Ascending aorta (tissue), 2 donors: ENCODE measurements at regions not wholly inside any gene's neighbourhood (a gene's known extent, or its start where the extent isn't known, plus 50 kb on each side); places are given as distances from the start of the nearest gene placed in this dataset.
"Not testable (repeated sequence)": the region's sequence is repeated elsewhere in the genome, so short reads cannot be mapped to it uniquely, and the experiment has no call there.

Experiments
- DNase-seq, 2 donors: peaks; one replicate each; pipeline ENCODE4 v3.0.0-alpha.2; 2019; ENCODE audit warnings: low spot score in 2 of 2
- H3K27ac ChIP-seq, 2 donors: fragments of 200-600 bp; sonication (generic); one replicate each; pipeline ENCODE4 v1.5.1; 2016 to 2017; ENCODE audit warnings: mild to moderate bottlenecking in 1 of 2
- H3K27me3 ChIP-seq: fragments of 200-600 bp; sonication (generic); one replicate; pipeline ENCODE4 v1.5.1; 2017
- H3K36me3 ChIP-seq, 2 donors: fragments of 200-600 bp; sonication (generic); one replicate each; pipeline ENCODE4 v1.5.1; 2016
- H3K4me1 ChIP-seq, 2 donors: fragments of 200-600 bp; sonication (generic); one replicate each; pipeline ENCODE4 v1.5.1; 2016 to 2017; ENCODE audit warnings: mild to moderate bottlenecking in 1 of 2
- H3K4me3 ChIP-seq, 2 donors: fragments of 200-600 bp; sonication (generic); one replicate each; pipeline ENCODE4 v1.5.1; 2016 to 2017; ENCODE audit warnings: mild to moderate bottlenecking in 1 of 2
- H3K9me3 ChIP-seq, 2 donors: fragments of 200-600 bp; sonication (generic); one replicate each; pipeline ENCODE4 v1.5.1; 2016
- CTCF ChIP-seq, 3 experiments: fragments of 200-600 bp in 2 of 3; fragments of 450-650 bp in 1 of 3; sonication (generic) in 2 of 3; IDR thresholded peaks; one replicate each; pipeline ENCODE4 v1.5.1; 2016 to 2019; ENCODE audit warnings: antibody characterized with exemption in 3 of 3, mild to moderate bottlenecking in 1 of 3, moderate library complexity in 1 of 3
- intact Hi-C: fragments of 100-400 bp; cut with DNase I; formaldehyde crosslinking; loops from one replicate; pipeline ENCODE4 v1.15.1; 2023

GRCh38 chr16:5239472-5240277 lies 142.1 kb upstream of the EEF2KMT start:
- H3K36me3 ChIP-seq, DNase-seq, H3K4me1 ChIP-seq, intact Hi-C loops, H3K27ac ChIP-seq, H3K9me3 ChIP-seq, H3K27me3 ChIP-seq: not testable (repeated sequence)
- peak in 2 of 3 experiments; percentile 29 to 39 for TF ChIP-seq CTCF (IDR thresholded peaks at IDR 0.05)
- peak overlapping the region; percentile 36 to 58 for H3K4me3 ChIP-seq

DNA sequence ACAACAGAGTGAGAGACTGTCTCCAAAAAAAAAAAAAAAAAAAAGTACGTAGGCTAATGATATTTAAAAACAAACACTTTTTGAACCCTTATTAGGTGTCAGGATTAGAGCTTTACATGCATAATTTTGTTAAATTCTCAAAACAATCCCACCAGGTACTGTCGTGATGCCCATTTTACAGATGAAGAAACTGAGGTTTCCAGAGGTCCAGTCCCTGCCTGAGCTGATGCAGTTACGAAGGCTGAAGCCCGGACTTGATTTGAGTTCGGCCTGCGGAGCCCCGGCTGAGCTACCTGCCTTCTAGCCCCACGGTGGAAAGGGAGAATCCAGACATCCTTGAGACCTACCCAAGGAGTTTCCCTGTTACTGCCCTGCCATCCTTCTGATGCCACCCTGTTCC lies 137.5 kb upstream of the EEF2KMT start:
- no peaks in the 10 kb centered on the region for H3K4me1 ChIP-seq
- H3K27me3 ChIP-seq = no peaks in the 10 kb centered on the region
- no peaks in the 10 kb centered on the region for H3K9me3 ChIP-seq
- H3K4me3 ChIP-seq = no peak overlapping the region
- TF ChIP-seq CTCF (IDR thresholded peaks at IDR 0.05) = no peak
- no peak for DNase-seq
- intact Hi-C loops = no loop called here
- H3K36me3 ChIP-seq = no peaks in the 10 kb centered on the region
- no peak overlapping the region for H3K27ac ChIP-seq

- DNase-seq = no peak
- Histone ChIP-seq H3K9me3 (no peaks in the 10 kb centered on the region), H3K4me1 (no peaks in the 10 kb centered on the region), H3K36me3 (no peaks in the 10 kb centered on the region), H3K27me3 (no peaks in the 10 kb centered on the region), H3K4me3 (no peak overlapping the region), H3K27ac (no peak overlapping the region)
- intact Hi-C loops = no loop called here
- no peak for TF ChIP-seq CTCF (IDR thresholded peaks at IDR 0.05)
These were observed 136.9 kb upstream of the EEF2KMT start for GRCh38 chr16:5234295-5235050.

GRCh38 chr16:5231246-5231759 lies 133.7 kb upstream of the EEF2KMT start:
- Histone ChIP-seq H3K4me3 (no peak overlapping the region), H3K36me3 (no peaks in the 10 kb centered on the region), H3K27ac (no peak overlapping the region), H3K9me3 (no peaks in the 10 kb centered on the region), H3K27me3 (no peaks in the 10 kb centered on the region), H3K4me1 (no peaks in the 10 kb centered on the region)
- intact Hi-C loops = no loop called here
- TF ChIP-seq CTCF (IDR thresholded peaks at IDR 0.05) = no peak
- DNase-seq = no peak

- DNase-seq = no peak
- intact Hi-C loops = no loop called here
- no peak for TF ChIP-seq CTCF (IDR thresholded peaks at IDR 0.05)
- Histone ChIP-seq H3K36me3 (no peaks in the 10 kb centered on the region), H3K27me3 (no peaks in the 10 kb centered on the region), H3K4me1 (no peaks in the 10 kb centered on the region), H3K27ac (no peak overlapping the region), H3K4me3 (no peak overlapping the region), H3K9me3 (no peaks in the 10 kb centered on the region)
These were observed 130.8 kb upstream of the EEF2KMT start for GRCh38 chr16:5228369-5228768.
